ENCODE measurements at regions not wholly inside any gene's neighbourhood (a gene's known extent, or its start where the extent isn't known, plus 50 kb on each side); places are given as distances from the start of the nearest gene placed in this dataset.

GRCh38 chr2:129199501-129199900 is 780.0 kb upstream of the RAB6C start:
- TF ChIP-seq IRF9 (tag; IDR thresholded peaks at IDR 0.05): no peak
- no peak for TF ChIP-seq ATF3 (IDR thresholded peaks at IDR 0.05)
- no peak for TF ChIP-seq ATF3 (CRISPR knock-in tag; conservative IDR thresholded peaks at IDR 0.05)
- TF ChIP-seq MXI1 (IDR thresholded peaks at IDR 0.05; ENCODE audit: low read depth, low read length): no peak
- TF ChIP-seq BACH1 (tag; IDR thresholded peaks at IDR 0.05): no peak
- TF ChIP-seq FOS (IDR thresholded peaks at IDR 0.05; ENCODE audit: extremely low read depth, insufficient read length): no peak
- TF ChIP-seq ETV5 (CRISPR knock-in tag; IDR thresholded peaks at IDR 0.05; ENCODE audit: low read depth): no peak
- no peak for TF ChIP-seq BRF2 (IDR thresholded peaks at IDR 0.05; ENCODE audit: borderline replicate concordance, insufficient read depth, insufficient read length)
- TF ChIP-seq POLR2A (conservative IDR thresholded peaks at IDR 0.05): no peak
- TF ChIP-seq POLR2AphosphoS2 (IDR thresholded peaks at IDR 0.05; ENCODE audit: low read length): no peak
